Panc1 (cell line): ENCODE measurements at regions not wholly inside any gene's neighbourhood (a gene's known extent, or its start where the extent isn't known, plus 50 kb on each side); places are given as distances from the start of the nearest gene placed in this dataset.

Source experiments
- ATAC-seq: fragments of 200-7000 bp; cut with Tn5 transposase; 2 replicates; pipeline ENCODE4 v1.9.1; 2020; ENCODE audit warnings: mild to moderate bottlenecking, moderate library complexity
- BruUV-seq: library from RNA; stranded (reverse); fragments of 400-500 nt; replicated peaks from 2 replicates; lab custom pipeline; 2021; lab: Mats Ljungman, UMichigan
- CTCF ChIA-PET: fragments of 300-600 bp; sonication (Branson Sonifier 250); formaldehyde crosslinking; loops from one replicate; lab custom pipeline; 2022; ENCODE audit warnings: antibody characterized with exemption; lab: Charles Lee
- POLR2A ChIA-PET: fragments of 300-600 bp; sonication (Branson Sonifier 250); formaldehyde crosslinking; loops from one replicate; lab custom pipeline; 2022; ENCODE audit warnings: antibody characterized with exemption; lab: Charles Lee
- DNase-seq: peaks from one replicate; pipeline ENCODE4 v3.0.0-alpha.2; 2010; ENCODE audit warnings: low read depth, low spot score
- H3K27ac ChIP-seq: 2 replicates; pipeline ENCODE4 v1.5.1; 2011; ENCODE audit warnings: mild to moderate bottlenecking, low read length, inconsistent platforms
- H3K27me3 ChIP-seq: fragments of 200-500 bp; sonication (Bioruptor generic); 2 replicates; pipeline ENCODE4 v1.6.0; 2014; ENCODE audit warnings: low read length, inconsistent platforms; ENCODE audit not compliant: control insufficient read depth, insufficient read depth
- H3K36me3 ChIP-seq: fragments of 200-500 bp; sonication (Bioruptor generic); 2 replicates; pipeline ENCODE4 v1.5.1; 2014; ENCODE audit warnings: inconsistent platforms, mild to moderate bottlenecking, low read length, moderate library complexity; ENCODE audit not compliant: control insufficient read depth, insufficient read depth
- H3K4me1 ChIP-seq: 2 replicates; pipeline ENCODE4 v1.5.1; 2011; ENCODE audit warnings: inconsistent platforms, mild to moderate bottlenecking, low read length, moderate library complexity; ENCODE audit not compliant: control insufficient read depth, insufficient read depth
- H3K4me3 ChIP-seq, 2 experiments: 2 replicates each; pipeline ENCODE4 v1.5.1; 2011 to 2012; ENCODE audit warnings: low read depth in 2 of 2, low read length in 2 of 2, mild to moderate bottlenecking in 2 of 2, inconsistent platforms in 1 of 2, moderate library complexity in 1 of 2
- H3K9me3 ChIP-seq: fragments of 200-500 bp; sonication (Bioruptor generic); 2 replicates; pipeline ENCODE4 v1.5.1; 2014; ENCODE audit warnings: low read depth, mild to moderate bottlenecking, inconsistent platforms, low read length, moderate library complexity; ENCODE audit not compliant: control insufficient read depth, insufficient read depth
- POLR2AphosphoS5 ChIP-seq: IDR thresholded peaks from 2 replicates; pipeline ENCODE4 v1.6.1; 2012; ENCODE audit warnings: mild to moderate bottlenecking, low read depth, low read length, moderate library complexity
- SIN3A ChIP-seq: IDR thresholded peaks from 2 replicates; pipeline ENCODE4 v1.6.1; 2012; ENCODE audit warnings: low read depth, mild to moderate bottlenecking, low read length, moderate library complexity, borderline replicate concordance; ENCODE audit not compliant: insufficient read depth
- TCF7L2 ChIP-seq: IDR thresholded peaks from 2 replicates; pipeline ENCODE4 v1.6.1; 2011; ENCODE audit warnings: mild to moderate bottlenecking, low read depth, low read length, inconsistent platforms
- in situ Hi-C: cut with HindIII; loops from 2 replicates; pipeline ENCODE4 v1.10.0; 2016; ENCODE audit warnings: low sequenced_read_pairs, low pct_unique_long_range_greater_than_20kb
- intact Hi-C: fragments of 100-400 bp; cut with micrococcal nuclease; formaldehyde crosslinking; loops from one replicate; pipeline ENCODE4 v1.10.0; 2022; ENCODE audit not compliant: unreplicated experiment
- TF ChIP-seq, protein P1 (sequence below): fragments of 450-650 bp; IDR thresholded peaks from 2 replicates; pipeline ENCODE4 v1.5.1; 2017; ENCODE audit warnings: mild to moderate bottlenecking
- TF ChIP-seq, protein P2 (sequence below), 2 experiments: IDR thresholded peaks; 2 replicates each; pipeline ENCODE4 v1.6.1; 2011 to 2012; ENCODE audit warnings: low read depth in 2 of 2, control low read depth in 1 of 2, low read length in 1 of 2, mild to moderate bottlenecking in 1 of 2, moderate library complexity in 1 of 2; ENCODE audit not compliant: insufficient read depth in 1 of 2

DNA sequence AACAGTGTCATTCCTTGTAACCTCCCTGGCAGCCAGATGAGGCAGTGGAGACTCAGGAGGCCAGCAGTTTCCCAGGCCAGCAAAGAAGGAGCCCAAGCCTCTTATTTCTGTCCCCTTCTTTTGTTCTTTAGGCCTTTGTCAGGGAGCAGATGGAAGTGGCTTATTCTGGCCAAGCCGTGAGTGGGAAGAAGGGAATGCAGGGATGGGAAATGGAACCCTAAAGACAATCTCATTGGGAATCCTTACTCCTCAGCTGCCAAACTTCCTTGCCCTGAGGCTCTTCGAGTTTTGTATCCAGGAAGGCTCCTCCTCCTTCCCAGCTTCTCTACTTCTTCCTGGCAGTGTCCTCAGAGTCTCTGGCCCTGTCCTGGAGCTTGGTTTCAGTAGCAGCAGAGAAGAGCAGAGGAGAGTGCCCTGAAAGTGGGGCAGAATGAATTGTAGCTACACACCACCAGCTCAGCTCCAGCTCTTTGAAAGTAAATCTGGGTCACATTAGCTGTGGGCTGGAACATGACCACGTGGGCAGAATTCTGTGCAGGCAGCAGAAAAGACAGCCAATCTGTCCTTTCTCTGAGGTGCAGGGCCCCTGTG lies 63.9 kb downstream of the NDUFS5 start:
- BruUV-seq = no TSS peak
- DNase-seq (no peak), ATAC-seq (no peak)
- Histone ChIP-seq H3K4me1 (0 out of 2 replicates have a peak, but pooled peaks cover 2% of the 10 kb centered on the region), H3K36me3 (no peaks in the 10 kb centered on the region), H3K27ac (no peak overlapping the region), H3K9me3 (no peaks in the 10 kb centered on the region), H3K27me3 (no peaks in the 10 kb centered on the region), H3K4me3 (no peak overlapping the region)
- intact Hi-C loops (no loop called here), in situ Hi-C loops (no loop called here)
- TF ChIP-seq TCF7L2 = no peak
- TF ChIP-seq, protein P1, sequence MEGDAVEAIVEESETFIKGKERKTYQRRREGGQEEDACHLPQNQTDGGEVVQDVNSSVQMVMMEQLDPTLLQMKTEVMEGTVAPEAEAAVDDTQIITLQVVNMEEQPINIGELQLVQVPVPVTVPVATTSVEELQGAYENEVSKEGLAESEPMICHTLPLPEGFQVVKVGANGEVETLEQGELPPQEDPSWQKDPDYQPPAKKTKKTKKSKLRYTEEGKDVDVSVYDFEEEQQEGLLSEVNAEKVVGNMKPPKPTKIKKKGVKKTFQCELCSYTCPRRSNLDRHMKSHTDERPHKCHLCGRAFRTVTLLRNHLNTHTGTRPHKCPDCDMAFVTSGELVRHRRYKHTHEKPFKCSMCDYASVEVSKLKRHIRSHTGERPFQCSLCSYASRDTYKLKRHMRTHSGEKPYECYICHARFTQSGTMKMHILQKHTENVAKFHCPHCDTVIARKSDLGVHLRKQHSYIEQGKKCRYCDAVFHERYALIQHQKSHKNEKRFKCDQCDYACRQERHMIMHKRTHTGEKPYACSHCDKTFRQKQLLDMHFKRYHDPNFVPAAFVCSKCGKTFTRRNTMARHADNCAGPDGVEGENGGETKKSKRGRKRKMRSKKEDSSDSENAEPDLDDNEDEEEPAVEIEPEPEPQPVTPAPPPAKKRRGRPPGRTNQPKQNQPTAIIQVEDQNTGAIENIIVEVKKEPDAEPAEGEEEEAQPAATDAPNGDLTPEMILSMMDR = no peak
- TF ChIP-seq, protein P2, sequence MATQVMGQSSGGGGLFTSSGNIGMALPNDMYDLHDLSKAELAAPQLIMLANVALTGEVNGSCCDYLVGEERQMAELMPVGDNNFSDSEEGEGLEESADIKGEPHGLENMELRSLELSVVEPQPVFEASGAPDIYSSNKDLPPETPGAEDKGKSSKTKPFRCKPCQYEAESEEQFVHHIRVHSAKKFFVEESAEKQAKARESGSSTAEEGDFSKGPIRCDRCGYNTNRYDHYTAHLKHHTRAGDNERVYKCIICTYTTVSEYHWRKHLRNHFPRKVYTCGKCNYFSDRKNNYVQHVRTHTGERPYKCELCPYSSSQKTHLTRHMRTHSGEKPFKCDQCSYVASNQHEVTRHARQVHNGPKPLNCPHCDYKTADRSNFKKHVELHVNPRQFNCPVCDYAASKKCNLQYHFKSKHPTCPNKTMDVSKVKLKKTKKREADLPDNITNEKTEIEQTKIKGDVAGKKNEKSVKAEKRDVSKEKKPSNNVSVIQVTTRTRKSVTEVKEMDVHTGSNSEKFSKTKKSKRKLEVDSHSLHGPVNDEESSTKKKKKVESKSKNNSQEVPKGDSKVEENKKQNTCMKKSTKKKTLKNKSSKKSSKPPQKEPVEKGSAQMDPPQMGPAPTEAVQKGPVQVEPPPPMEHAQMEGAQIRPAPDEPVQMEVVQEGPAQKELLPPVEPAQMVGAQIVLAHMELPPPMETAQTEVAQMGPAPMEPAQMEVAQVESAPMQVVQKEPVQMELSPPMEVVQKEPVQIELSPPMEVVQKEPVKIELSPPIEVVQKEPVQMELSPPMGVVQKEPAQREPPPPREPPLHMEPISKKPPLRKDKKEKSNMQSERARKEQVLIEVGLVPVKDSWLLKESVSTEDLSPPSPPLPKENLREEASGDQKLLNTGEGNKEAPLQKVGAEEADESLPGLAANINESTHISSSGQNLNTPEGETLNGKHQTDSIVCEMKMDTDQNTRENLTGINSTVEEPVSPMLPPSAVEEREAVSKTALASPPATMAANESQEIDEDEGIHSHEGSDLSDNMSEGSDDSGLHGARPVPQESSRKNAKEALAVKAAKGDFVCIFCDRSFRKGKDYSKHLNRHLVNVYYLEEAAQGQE (IDR thresholded peaks at IDR 0.05; ENCODE audit: insufficient read depth in 1 of 2, low read depth in 2 of 2, low read length in 1 of 2) = no peak
- TF ChIP-seq SIN3A = no peak
- no peak for TF ChIP-seq POLR2AphosphoS5
- POLR2A ChIA-PET = no interaction called here
- CTCF ChIA-PET = interaction anchor here (0.6 to 0.7 kb wide), 2 partner anchors 39 to 65 kb away, joined by 3 to 6 read pairs; no protein-coding TSS in a partner anchor

DNA sequence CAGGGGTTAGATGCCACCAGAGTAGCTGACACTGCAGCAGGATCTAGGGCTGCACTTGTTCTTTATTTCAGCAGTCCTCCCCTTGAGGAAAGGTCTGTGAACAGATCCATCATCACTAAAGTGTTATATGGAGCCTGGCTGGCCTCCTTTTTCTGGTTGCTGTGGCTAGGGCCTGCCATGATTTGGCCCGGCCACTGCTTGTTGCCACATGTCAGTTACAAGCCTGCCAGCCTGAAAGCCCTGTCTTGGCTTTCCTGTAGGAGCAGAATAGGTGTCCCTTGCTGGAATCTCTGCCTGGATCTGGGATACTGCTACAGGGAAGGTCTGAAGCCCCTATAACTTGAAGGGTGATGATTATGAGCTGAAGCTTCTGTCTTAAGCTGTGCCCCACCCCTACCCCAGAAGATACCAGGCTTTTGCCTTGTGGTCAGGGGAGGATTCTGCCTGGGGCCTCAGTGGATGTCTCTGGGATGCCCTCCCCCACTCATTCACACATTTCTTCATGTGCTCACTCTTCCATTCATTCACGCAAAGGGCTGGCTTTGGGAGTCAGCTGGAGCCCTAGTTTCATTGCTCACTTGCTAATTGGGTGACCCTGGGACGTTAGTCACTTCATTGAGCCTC lies 64.7 kb downstream of the NDUFS5 start:
- H3K27me3 ChIP-seq = no peaks in the 10 kb centered on the region
- in situ Hi-C loops = no loop called here
- BruUV-seq = no TSS peak
- TF ChIP-seq TCF7L2 = no peak
- no peak for TF ChIP-seq SIN3A
- TF ChIP-seq, protein P2 (IDR thresholded peaks at IDR 0.05; ENCODE audit: insufficient read depth in 1 of 2, low read depth in 2 of 2, low read length in 1 of 2) = no peak
- TF ChIP-seq, protein P1 = no peak
- TF ChIP-seq POLR2AphosphoS5 = no peak
- intact Hi-C loops = no loop called here
- H3K4me1 ChIP-seq = 0 out of 2 replicates have a peak, but pooled peaks cover 2% of the 10 kb centered on the region
- no peak overlapping the region for H3K4me3 ChIP-seq
- H3K36me3 ChIP-seq = no peaks in the 10 kb centered on the region
- DNase-seq = no peak
- no peak for ATAC-seq
- H3K27ac ChIP-seq = no peak overlapping the region
- no peaks in the 10 kb centered on the region for H3K9me3 ChIP-seq
- POLR2A ChIA-PET = no interaction called here
- CTCF ChIA-PET = interaction anchor here (0.6 kb wide), 1 partner anchor 66 kb away, joined by 3 read pairs; no protein-coding TSS in a partner anchor
